ENCODE measurements at regions not wholly inside any gene's neighbourhood (a gene's known extent, or its start where the extent isn't known, plus 50 kb on each side); places are given as distances from the start of the nearest gene placed in this dataset.

DNA sequence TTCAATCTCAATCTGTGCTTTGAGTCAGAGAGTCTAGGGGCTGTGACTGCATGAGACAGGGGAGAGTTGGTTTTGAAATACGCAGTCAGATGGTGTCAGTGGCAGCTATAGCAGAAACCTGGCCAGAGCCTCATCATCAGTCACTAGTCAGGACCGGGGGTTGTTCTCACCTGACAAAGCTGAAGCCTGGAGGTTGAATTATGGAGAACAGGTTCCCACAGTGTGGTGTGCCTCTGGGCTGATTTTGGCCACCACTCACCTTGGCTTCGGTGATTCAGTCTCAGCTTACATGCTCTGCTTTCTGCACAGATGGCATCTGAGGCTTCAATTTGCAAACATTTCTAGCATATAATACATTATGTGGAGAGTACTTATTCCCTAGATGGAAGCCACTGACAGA lies 387.3 kb downstream of the YTHDC2 start:
- Histone ChIP-seq H3K27me3 (ENCODE audit: control insufficient read depth in 2 of 2, insufficient read depth in 2 of 2, low read length in 2 of 2) (no peaks in the 10 kb centered on the region), H3K9ac (ENCODE audit: insufficient read depth in 1 of 2, low read depth in 2 of 2, low read length in 2 of 2) (no peak overlapping the region), H4K20me1 (replicated peaks; ENCODE audit: control insufficient read depth, insufficient read depth, low read length) (no peaks in the 10 kb centered on the region), H3K4me1 (replicated peaks in 1 of 2; ENCODE audit: control insufficient read depth in 2 of 2, insufficient read depth in 2 of 2, low read length in 2 of 2) (no peaks in the 10 kb centered on the region), H3K36me3 (ENCODE audit: control insufficient read depth, insufficient read depth, low read length) (no peaks in the 10 kb centered on the region), H3K79me2 (ENCODE audit: control insufficient read depth, insufficient read depth, low read length) (no peaks in the 10 kb centered on the region), H3K9me1 (ENCODE audit: control insufficient read depth, insufficient read depth, low read length) (no peaks in the 10 kb centered on the region), H3K9me3 (replicated peaks; ENCODE audit: control insufficient read depth, insufficient read depth, low read depth, low read length) (no peaks in the 10 kb centered on the region), H3K4me2 (ENCODE audit: insufficient read depth, low read length) (no peak overlapping the region), H2AFZ (ENCODE audit: low read depth, low read length) (no peak overlapping the region), H3K4me3 (no peak overlapping the region), H3K27ac (ENCODE audit: extremely low read depth, low read depth, low read length) (no peak overlapping the region)
- WGBS (ENCODE audit: insufficient coverage, low coverage, missing lambda C conversion rate), result 0% methylated on average over 3 of the region's 3 CpGs
- intact Hi-C loops (cut with micrococcal nuclease) (no loop called here), in situ Hi-C loops (cut with MboI) (no loop called here)
- DNase-seq (ENCODE audit: extremely low read depth in 1 of 4, low spot score in 3 of 4), result no peak
- no peak for FAIRE-seq
- no TSS peak for BruUV-seq (replicated peaks)
- TF ChIP-seq ZNF140 (CRISPR knock-in tag; IDR thresholded peaks at IDR 0.05), result no peak
- TF ChIP-seq, protein P1, sequence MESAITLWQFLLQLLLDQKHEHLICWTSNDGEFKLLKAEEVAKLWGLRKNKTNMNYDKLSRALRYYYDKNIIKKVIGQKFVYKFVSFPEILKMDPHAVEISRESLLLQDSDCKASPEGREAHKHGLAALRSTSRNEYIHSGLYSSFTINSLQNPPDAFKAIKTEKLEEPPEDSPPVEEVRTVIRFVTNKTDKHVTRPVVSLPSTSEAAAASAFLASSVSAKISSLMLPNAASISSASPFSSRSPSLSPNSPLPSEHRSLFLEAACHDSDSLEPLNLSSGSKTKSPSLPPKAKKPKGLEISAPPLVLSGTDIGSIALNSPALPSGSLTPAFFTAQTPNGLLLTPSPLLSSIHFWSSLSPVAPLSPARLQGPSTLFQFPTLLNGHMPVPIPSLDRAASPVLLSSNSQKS (CRISPR knock-in tag; IDR thresholded peaks at IDR 0.05), result no peak
- no peak for TF ChIP-seq SUPT5H (IDR thresholded peaks at IDR 0.05)
- no peak for TF ChIP-seq TGIF2 (CRISPR knock-in tag; IDR thresholded peaks at IDR 0.05)
- TF ChIP-seq ZNF133 (CRISPR knock-in tag; IDR thresholded peaks at IDR 0.05), result no peak
- no peak for TF ChIP-seq ETV6 (IDR thresholded peaks at IDR 0.05; ENCODE audit: borderline replicate concordance in 1 of 2, low read depth in 2 of 2, low read length in 1 of 2)
- no peak for TF ChIP-seq ETV6 (CRISPR knock-in tag; IDR thresholded peaks at IDR 0.05; ENCODE audit: borderline replicate concordance)
- TF ChIP-seq KDM5B (IDR thresholded peaks at IDR 0.05; ENCODE audit: insufficient replicate concordance, low read depth, low read length), result no peak
- TF ChIP-seq, protein P2, sequence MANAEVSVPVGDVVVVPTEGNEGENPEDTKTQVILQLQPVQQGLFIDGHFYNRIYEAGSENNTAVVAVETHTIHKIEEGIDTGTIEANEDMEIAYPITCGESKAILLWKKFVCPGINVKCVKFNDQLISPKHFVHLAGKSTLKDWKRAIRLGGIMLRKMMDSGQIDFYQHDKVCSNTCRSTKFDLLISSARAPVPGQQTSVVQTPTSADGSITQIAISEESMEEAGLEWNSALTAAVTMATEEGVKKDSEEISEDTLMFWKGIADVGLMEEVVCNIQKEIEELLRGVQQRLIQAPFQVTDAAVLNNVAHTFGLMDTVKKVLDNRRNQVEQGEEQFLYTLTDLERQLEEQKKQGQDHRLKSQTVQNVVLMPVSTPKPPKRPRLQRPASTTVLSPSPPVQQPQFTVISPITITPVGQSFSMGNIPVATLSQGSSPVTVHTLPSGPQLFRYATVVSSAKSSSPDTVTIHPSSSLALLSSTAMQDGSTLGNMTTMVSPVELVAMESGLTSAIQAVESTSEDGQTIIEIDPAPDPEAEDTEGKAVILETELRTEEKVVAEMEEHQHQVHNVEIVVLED (CRISPR knock-in tag; IDR thresholded peaks at IDR 0.05), result no peak
- TF ChIP-seq, protein P3, sequence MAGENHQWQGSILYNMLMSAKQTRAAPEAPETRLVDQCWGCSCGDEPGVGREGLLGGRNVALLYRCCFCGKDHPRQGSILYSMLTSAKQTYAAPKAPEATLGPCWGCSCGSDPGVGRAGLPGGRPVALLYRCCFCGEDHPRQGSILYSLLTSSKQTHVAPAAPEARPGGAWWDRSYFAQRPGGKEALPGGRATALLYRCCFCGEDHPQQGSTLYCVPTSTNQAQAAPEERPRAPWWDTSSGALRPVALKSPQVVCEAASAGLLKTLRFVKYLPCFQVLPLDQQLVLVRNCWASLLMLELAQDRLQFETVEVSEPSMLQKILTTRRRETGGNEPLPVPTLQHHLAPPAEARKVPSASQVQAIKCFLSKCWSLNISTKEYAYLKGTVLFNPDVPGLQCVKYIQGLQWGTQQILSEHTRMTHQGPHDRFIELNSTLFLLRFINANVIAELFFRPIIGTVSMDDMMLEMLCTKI (IDR thresholded peaks at IDR 0.05; ENCODE audit: partially characterized antibody), result no peak
- no peak for TF ChIP-seq DPF2 (IDR thresholded peaks at IDR 0.05)
- TF ChIP-seq ZNF830 (CRISPR knock-in tag; IDR thresholded peaks at IDR 0.05), result no peak
- no peak for TF ChIP-seq RCOR1 (IDR thresholded peaks at IDR 0.05; ENCODE audit: borderline replicate concordance in 1 of 2, low read depth in 2 of 2, low read length in 2 of 2)
- TF ChIP-seq BCL6 (CRISPR knock-in tag; IDR thresholded peaks at IDR 0.05), result no peak
- TF ChIP-seq CBX2 (IDR thresholded peaks at IDR 0.05; ENCODE audit: insufficient read depth, low read length, poor library complexity, severe bottlenecking), result no peak
- no peak for ATAC-seq
- POLR2A ChIA-PET, result no interaction called here
- CTCF ChIA-PET (ENCODE audit: low intra/inter-chr PET ratio), result no interaction called here
